ENCODE measurements at regions not wholly inside any gene's neighbourhood (a gene's known extent, or its start where the extent isn't known, plus 50 kb on each side); places are given as distances from the start of the nearest gene placed in this dataset.

DNA sequence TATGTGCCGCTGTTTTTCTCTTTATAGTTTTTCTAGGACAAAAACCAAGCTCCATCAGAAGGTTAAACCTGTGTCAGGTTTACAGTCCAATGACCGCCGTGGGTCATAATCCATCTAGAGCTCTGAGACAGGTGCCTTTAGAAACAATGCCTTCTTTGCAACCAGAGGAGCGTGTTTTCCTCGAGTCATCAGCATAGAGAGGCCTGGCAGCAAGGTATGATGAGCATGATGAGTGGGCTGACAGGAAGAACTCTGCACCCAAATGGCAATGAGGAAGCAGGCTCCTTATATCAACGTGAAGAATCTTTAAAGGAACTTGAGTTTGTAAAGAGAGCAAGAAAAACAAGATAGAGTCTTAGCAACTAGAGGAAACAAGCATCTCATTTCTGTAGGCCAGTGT, 60.5 kb upstream of the NUDT4 start:
- TF ChIP-seq, protein P1, sequence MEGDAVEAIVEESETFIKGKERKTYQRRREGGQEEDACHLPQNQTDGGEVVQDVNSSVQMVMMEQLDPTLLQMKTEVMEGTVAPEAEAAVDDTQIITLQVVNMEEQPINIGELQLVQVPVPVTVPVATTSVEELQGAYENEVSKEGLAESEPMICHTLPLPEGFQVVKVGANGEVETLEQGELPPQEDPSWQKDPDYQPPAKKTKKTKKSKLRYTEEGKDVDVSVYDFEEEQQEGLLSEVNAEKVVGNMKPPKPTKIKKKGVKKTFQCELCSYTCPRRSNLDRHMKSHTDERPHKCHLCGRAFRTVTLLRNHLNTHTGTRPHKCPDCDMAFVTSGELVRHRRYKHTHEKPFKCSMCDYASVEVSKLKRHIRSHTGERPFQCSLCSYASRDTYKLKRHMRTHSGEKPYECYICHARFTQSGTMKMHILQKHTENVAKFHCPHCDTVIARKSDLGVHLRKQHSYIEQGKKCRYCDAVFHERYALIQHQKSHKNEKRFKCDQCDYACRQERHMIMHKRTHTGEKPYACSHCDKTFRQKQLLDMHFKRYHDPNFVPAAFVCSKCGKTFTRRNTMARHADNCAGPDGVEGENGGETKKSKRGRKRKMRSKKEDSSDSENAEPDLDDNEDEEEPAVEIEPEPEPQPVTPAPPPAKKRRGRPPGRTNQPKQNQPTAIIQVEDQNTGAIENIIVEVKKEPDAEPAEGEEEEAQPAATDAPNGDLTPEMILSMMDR (IDR thresholded peaks at IDR 0.05; ENCODE audit: low read depth, low read length, poor library complexity, severe bottlenecking), result no peak
- no peak for TF ChIP-seq EZH2phosphoT487 (IDR thresholded peaks at IDR 0.05; ENCODE audit: borderline replicate concordance, low read length)

All from DOHH2 (cell line).